HG02678 (cell line): ENCODE measurements at regions not wholly inside any gene's neighbourhood (a gene's known extent, or its start where the extent isn't known, plus 50 kb on each side); places are given as distances from the start of the nearest gene placed in this dataset.

Experiments
- ATAC-seq: cut with Tn5 transposase; IDR thresholded peaks from one replicate; pipeline ENCODE4 v1.9.1; 2021; ENCODE audit warnings: mild to moderate bottlenecking, moderate library complexity; ENCODE audit not compliant: unreplicated experiment

- ATAC-seq = no peak
Measured at GRCh38 chr9:85264695-85265094, 477.1 kb downstream of the AGTPBP1 start.

- no peak for ATAC-seq
Measured at GRCh38 chr9:85263288-85263687, 478.5 kb downstream of the AGTPBP1 start.

GRCh38 chr9:85262333-85262732 is 479.4 kb downstream of the AGTPBP1 start:
- ATAC-seq = no peak

GRCh38 chr9:85260275-85260845 is 481.4 kb downstream of the AGTPBP1 start:
- no peak for ATAC-seq

GRCh38 chr9:85258823-85259370 is 482.9 kb downstream of the AGTPBP1 start:
- ATAC-seq = no peak

GRCh38 chr9:85258236-85258635 is 483.5 kb downstream of the AGTPBP1 start:
- no peak for ATAC-seq

GRCh38 chr9:85249313-85249621 is 492.5 kb downstream of the AGTPBP1 start:
- ATAC-seq = no peak

GRCh38 chr9:85248514-85249312 is 493.0 kb downstream of the AGTPBP1 start:
- ATAC-seq = no peak

- no peak for ATAC-seq
Measured at GRCh38 chr9:85246541-85246940, 495.2 kb downstream of the AGTPBP1 start.

GRCh38 chr9:85244856-85245255 is 496.9 kb downstream of the AGTPBP1 start:
- ATAC-seq = no peak

GRCh38 chr9:85243977-85244376 is 497.8 kb downstream of the AGTPBP1 start:
- ATAC-seq = no peak

- ATAC-seq = no peak
Measured at GRCh38 chr9:85237478-85237877, 504.3 kb downstream of the AGTPBP1 start.

- no peak for ATAC-seq
Measured at GRCh38 chr9:85230081-85230480, 511.7 kb downstream of the AGTPBP1 start.

- ATAC-seq = no peak
Measured at GRCh38 chr9:85228111-85228855, 513.5 kb downstream of the AGTPBP1 start.

- no peak for ATAC-seq
Measured at GRCh38 chr9:85225180-85225579, 516.6 kb downstream of the AGTPBP1 start.

GRCh38 chr9:85224729-85225128 is 517.0 kb downstream of the AGTPBP1 start:
- ATAC-seq = no peak

- no peak for ATAC-seq
Measured at GRCh38 chr9:85224301-85224700, 517.5 kb downstream of the AGTPBP1 start.

- ATAC-seq = no peak
Measured at GRCh38 chr9:85223506-85224125, 518.1 kb downstream of the AGTPBP1 start.

- ATAC-seq = no peak
Measured at GRCh38 chr9:85216601-85217000, 525.2 kb downstream of the AGTPBP1 start.

GRCh38 chr9:85215961-85216360 is 525.8 kb downstream of the AGTPBP1 start:
- no peak for ATAC-seq

GRCh38 chr9:85215416-85215815 is 526.3 kb downstream of the AGTPBP1 start:
- ATAC-seq = no peak
